GM10266 (cell line): ENCODE measurements at regions not wholly inside any gene's neighbourhood (a gene's known extent, or its start where the extent isn't known, plus 50 kb on each side); places are given as distances from the start of the nearest gene placed in this dataset.
"Not testable (repeated sequence)": the region's sequence is repeated elsewhere in the genome, so short reads cannot be mapped to it uniquely, and the experiment has no call there.

Source experiments
- DNase-seq: peaks from one replicate; pipeline ENCODE4 v3.0.0; 2012; ENCODE audit errors: extremely low spot score
- TF ChIP-seq, protein P1 (sequence below): IDR thresholded peaks from 2 replicates; pipeline ENCODE4 v1.5.1; 2012; ENCODE audit warnings: mild to moderate bottlenecking, low read depth; ENCODE audit not compliant: control insufficient read depth, insufficient read depth; ENCODE audit errors: missing control alignments

DNA sequence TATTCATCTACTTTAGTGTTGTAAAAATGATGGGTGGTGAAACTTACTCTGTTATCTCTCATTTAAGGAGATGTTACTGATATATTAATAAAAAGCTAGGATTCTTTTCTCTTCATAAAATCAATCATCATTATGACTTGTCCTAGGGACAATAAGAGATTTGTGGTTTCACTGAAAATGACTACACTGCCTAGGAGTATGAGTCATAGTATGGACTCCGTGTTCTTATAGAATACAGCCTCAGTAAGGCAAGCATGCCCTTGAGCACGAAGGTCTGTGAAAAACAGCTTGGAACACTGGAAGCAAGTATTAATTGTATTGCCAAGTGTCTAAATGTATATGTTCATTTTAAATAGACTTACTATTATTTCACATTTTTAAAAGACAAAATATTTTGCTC lies 749.2 kb upstream of the PCDH15 start:
- TF ChIP-seq, protein P1, sequence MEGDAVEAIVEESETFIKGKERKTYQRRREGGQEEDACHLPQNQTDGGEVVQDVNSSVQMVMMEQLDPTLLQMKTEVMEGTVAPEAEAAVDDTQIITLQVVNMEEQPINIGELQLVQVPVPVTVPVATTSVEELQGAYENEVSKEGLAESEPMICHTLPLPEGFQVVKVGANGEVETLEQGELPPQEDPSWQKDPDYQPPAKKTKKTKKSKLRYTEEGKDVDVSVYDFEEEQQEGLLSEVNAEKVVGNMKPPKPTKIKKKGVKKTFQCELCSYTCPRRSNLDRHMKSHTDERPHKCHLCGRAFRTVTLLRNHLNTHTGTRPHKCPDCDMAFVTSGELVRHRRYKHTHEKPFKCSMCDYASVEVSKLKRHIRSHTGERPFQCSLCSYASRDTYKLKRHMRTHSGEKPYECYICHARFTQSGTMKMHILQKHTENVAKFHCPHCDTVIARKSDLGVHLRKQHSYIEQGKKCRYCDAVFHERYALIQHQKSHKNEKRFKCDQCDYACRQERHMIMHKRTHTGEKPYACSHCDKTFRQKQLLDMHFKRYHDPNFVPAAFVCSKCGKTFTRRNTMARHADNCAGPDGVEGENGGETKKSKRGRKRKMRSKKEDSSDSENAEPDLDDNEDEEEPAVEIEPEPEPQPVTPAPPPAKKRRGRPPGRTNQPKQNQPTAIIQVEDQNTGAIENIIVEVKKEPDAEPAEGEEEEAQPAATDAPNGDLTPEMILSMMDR = no peak
- no peak for DNase-seq

DNA sequence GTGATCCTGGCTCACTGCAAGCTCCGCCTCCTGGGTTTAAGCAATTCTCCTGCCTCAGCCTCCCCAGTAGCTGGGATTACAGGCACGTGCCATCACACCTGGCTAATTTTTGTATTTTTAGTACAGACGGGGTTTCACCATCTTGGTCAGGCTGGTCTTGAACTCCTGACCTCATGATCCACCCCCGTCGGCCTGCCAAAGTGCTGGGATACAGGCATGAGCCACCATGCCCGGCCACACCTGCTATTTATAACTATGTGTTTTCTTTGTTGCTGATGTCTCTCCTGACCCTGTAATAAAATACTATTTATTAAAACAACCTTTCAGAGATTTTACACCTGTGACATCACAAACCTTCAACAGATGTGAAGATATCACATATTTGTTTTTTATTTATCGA lies 736.5 kb upstream of the PCDH15 start:
- DNase-seq = not testable (repeated sequence)

DNA sequence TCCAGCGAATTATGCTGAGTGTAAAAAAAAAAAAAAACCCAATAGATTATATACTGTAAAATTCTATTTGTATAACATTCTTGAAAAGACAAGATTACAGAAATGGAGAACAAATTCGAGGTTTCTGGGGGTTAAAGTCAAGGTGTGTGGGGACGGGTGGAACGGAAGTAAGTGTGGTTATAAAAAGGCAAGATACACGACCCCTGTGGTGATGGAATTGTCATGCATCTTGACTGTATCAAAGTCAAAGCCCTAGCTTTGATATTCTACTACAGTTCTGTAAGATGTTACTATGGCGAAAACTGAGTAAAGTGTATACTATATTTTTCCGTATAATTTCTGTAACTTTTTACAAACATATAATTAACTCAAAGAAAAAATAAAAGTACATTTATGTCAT lies 718.2 kb upstream of the PCDH15 start:
- TF ChIP-seq, protein P1 = no peak

DNA sequence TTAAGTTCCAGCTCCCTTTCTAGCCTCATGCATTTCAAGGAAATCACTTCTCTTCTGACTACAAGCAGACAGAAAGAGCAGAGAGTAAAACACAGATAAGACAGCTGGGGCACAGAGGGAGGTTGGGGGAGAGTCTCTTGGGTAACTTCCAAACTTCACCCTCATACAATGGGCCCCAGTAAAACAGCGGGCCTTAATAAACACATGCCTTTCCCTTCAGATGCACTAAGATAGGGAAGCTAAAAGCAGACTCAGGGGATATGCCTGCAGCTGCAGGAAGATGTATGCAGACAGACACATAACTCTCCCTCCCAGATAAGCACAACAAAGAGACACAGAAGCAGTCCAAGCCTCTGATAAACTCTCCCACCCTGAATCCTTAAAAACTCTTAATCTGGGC lies 717.4 kb upstream of the PCDH15 start:
- not testable (repeated sequence) for DNase-seq

More for the DNA sequence above, 718.2 kb upstream of the PCDH15 start:
- DNase-seq = no peak

DNA sequence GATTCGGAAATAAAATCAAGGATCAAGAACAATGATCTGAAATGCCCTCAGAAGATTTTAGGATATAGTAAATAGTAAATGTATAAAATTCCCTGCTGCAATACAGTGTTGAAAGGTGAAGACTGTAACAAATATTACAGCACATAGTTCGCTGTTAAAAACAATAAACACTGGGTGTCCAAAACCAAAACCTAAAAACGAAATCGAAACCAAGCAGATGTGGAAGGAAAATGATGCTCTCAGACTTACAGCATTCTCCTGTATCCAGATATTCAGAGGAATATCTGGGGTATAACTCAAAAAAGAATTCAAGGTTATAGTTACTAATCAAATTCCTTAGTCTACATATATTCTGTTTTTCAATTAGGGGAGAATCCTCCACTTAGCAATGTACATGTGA lies 708.1 kb upstream of the PCDH15 start:
- TF ChIP-seq, protein P1 = no peak
- DNase-seq = no peak

DNA sequence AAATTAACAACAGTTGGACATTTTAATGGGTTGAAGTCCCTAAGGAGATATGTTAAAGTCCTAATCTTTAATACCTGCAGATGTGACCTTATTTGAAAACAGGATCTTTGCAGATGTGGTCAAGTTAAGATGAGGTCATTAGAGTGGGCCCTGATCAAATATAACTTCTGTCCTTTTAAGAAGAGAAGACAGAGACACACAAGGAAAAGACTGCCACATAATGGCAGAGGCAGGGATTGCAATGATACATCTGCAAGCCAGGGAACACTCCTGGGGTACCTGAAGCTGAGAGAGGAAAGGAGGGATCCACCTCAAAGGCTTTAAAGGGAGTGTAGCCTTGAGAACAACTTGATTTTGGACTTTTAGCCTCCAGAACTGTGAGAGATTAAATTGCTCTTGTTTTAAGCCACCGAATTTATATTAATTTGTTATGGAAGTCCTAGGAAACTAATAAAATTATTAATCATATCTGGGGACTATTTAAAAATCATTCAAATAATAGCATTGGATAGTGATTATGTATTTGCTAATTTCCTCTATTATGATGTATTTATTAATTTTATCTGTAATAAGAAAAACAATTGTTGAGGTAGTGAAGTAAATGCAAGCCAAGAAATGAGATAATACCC lies 700.0 kb upstream of the PCDH15 start:
- peak; percentile 2 for DNase-seq
- TF ChIP-seq, protein P1 = peak; percentile 72

DNA sequence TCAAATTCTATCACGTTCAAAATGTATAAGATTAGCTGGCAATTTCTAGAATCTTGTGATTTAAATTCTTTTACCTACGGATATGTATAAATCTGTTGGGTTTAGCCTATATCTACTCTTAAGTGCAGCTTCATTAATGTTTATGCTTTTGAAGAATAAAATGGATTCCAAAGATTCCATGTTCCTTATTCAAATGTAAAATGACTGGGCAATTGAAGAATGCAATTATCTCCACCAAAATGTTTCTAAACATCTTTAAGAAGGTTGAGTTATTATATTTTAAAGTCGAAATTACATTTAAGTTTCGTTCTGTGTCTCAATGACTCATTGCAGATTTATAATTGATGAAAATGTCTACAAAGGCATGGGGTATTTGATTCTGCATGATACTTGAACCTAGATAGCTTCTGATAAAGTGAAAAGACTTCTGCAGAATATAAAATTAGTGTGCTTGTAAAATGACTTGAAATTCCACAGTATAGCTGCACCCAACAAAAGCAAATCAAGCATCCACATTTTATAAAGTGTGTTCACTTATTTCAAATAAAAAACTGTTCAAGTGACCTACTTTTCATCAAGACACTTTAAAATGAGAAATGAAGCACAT lies 697.0 kb upstream of the PCDH15 start:
- no peak for DNase-seq
- TF ChIP-seq, protein P1 = no peak

DNA sequence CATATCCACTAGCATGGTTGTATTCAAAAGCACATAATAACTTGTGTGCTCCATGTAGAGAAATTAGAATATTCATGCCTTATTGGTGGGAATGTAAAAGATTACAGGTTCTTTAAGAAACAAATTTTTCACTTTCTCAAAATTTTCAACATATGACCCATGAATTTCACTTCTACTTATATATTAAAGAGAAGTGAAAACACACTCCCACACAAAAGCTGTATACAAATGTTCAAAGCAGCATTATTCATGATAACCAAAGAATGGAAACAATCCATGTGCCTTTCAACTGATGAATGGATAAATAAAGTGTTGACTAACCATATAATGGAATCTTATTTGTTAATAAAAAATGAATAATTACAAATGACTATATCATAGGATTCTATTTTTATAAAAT lies 694.5 kb upstream of the PCDH15 start:
- TF ChIP-seq, protein P1 = no peak
- no peak for DNase-seq
